Testis (tissue), 2 donors: ENCODE measurements at regions not wholly inside any gene's neighbourhood (a gene's known extent, or its start where the extent isn't known, plus 50 kb on each side); places are given as distances from the start of the nearest gene placed in this dataset.

ENCODE experiments used
- POLR2A ChIP-seq: fragments of 450-650 bp; IDR thresholded peaks from one replicate; pipeline ENCODE4 v1.6.1; 2017; ENCODE audit warnings: antibody characterized with exemption, mild to moderate bottlenecking, moderate library complexity
- TF ChIP-seq, protein P1 (sequence below), 3 experiments: fragments of 450-650 bp in 2 of 3; fragments of 200-600 bp in 1 of 3; sonication (generic) in 1 of 3; IDR thresholded peaks; one replicate each; pipeline ENCODE4 v1.5.1; 2016 to 2019; ENCODE audit warnings: antibody characterized with exemption in 3 of 3, mild to moderate bottlenecking in 2 of 3, moderate library complexity in 1 of 3

DNA sequence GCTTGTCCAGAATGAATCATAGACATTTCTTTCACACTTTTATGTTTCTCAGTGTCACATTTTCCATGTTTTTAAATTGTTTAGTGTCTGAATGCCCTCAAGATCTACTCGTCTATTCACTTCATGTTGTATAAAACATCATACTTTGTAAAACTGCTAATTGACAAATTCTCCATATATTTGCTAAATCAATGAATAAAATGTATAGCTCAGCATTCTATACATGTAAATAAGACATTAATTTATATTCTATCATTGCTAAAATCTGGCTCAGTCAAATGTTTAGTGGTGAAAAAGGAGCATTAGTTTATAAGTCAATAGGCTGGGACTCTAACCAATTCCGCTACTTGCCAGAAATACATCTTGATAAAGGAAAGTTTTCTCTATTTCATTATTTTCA is 379.6 kb downstream of the NAF1 start:
- TF ChIP-seq, protein P1, sequence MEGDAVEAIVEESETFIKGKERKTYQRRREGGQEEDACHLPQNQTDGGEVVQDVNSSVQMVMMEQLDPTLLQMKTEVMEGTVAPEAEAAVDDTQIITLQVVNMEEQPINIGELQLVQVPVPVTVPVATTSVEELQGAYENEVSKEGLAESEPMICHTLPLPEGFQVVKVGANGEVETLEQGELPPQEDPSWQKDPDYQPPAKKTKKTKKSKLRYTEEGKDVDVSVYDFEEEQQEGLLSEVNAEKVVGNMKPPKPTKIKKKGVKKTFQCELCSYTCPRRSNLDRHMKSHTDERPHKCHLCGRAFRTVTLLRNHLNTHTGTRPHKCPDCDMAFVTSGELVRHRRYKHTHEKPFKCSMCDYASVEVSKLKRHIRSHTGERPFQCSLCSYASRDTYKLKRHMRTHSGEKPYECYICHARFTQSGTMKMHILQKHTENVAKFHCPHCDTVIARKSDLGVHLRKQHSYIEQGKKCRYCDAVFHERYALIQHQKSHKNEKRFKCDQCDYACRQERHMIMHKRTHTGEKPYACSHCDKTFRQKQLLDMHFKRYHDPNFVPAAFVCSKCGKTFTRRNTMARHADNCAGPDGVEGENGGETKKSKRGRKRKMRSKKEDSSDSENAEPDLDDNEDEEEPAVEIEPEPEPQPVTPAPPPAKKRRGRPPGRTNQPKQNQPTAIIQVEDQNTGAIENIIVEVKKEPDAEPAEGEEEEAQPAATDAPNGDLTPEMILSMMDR (IDR thresholded peaks at IDR 0.05), result no peak
- TF ChIP-seq POLR2A, result no peak
